Left lung (tissue), 4 donors: ENCODE measurements at regions not wholly inside any gene's neighbourhood (a gene's known extent, or its start where the extent isn't known, plus 50 kb on each side); places are given as distances from the start of the nearest gene placed in this dataset.

ENCODE experiments used
- ATAC-seq: fragments of 200-7000 bp; cut with Tn5 transposase; one replicate; pipeline ENCODE4 v1.9.1; 2020; ENCODE audit warnings: moderate library complexity
- DNase-seq, 4 donors: peaks; one replicate each; pipeline ENCODE4 v3.0.0-alpha.2; 2013 to 2020
- H3K27ac ChIP-seq, 2 donors: fragments of 200-600 bp; sonication (generic) in 1 of 2; one replicate each; pipeline versions ENCODE4 v1.5.0 to v1.8.0; 2020 to 2021
- H3K27me3 ChIP-seq, 2 donors: fragments of 200-600 bp; sonication (generic) in 1 of 2; one replicate each; pipeline versions ENCODE4 v1.5.0 to v1.8.0; 2020 to 2021
- H3K36me3 ChIP-seq, 2 donors: fragments of 200-600 bp; sonication (generic) in 1 of 2; one replicate each; pipeline versions ENCODE4 v1.5.0 to v1.8.0; 2020 to 2021
- H3K4me1 ChIP-seq, 2 donors: fragments of 200-600 bp; one replicate each; pipeline ENCODE4 v1.8.0; 2021
- H3K4me3 ChIP-seq, 2 donors: fragments of 200-600 bp; sonication (generic) in 1 of 2; one replicate each; pipeline versions ENCODE4 v1.5.0 to v1.8.0; 2020 to 2021; ENCODE audit warnings: mild to moderate bottlenecking in 1 of 2
- H3K9me3 ChIP-seq, 2 donors: fragments of 200-600 bp; sonication (generic) in 1 of 2; one replicate each; pipeline versions ENCODE4 v1.5.0 to v1.8.0; 2020 to 2021
- CTCF ChIP-seq, 2 donors: fragments of 200-600 bp; sonication (generic) in 1 of 2; IDR thresholded peaks; one replicate each; pipeline versions ENCODE4 v1.5.0 to v1.8.0; 2021; ENCODE audit warnings: antibody characterized with exemption in 2 of 2
- intact Hi-C, 2 donors: fragments of 100-400 bp; cut with DNase I; formaldehyde crosslinking; loops; one replicate each; pipeline versions ENCODE4 v1.11.2 to v1.14.2; 2022
- donor health status: DM: no; HTN: yes; CAD: no.
- donor health status: DM: no; HTN: no; CAD: no.

- no peak overlapping the region for H3K27ac ChIP-seq
- no peaks in the 10 kb centered on the region for H3K9me3 ChIP-seq
- no peaks in the 10 kb centered on the region for H3K27me3 ChIP-seq
- ATAC-seq (no peak), DNase-seq (no peak)
- H3K36me3 ChIP-seq = no peaks in the 10 kb centered on the region
- H3K4me3 ChIP-seq = no peak overlapping the region
- intact Hi-C loops = no loop called here
- H3K4me1 ChIP-seq = no peaks in the 10 kb centered on the region
- no peak for TF ChIP-seq CTCF (IDR thresholded peaks at IDR 0.05)
Measured at GRCh38 chr2:211127501-211127900, 571.1 kb downstream of the CPS1 start.

GRCh38 chr2:211128287-211128686, 571.9 kb downstream of the CPS1 start:
- H3K27ac ChIP-seq = no peak overlapping the region
- H3K36me3 ChIP-seq = no peaks in the 10 kb centered on the region
- H3K9me3 ChIP-seq = no peaks in the 10 kb centered on the region
- TF ChIP-seq CTCF (IDR thresholded peaks at IDR 0.05) = no peak
- H3K27me3 ChIP-seq = no peaks in the 10 kb centered on the region
- no peak for DNase-seq
- intact Hi-C loops = no loop called here
- no peak overlapping the region for H3K4me3 ChIP-seq
- H3K4me1 ChIP-seq = no peaks in the 10 kb centered on the region
- no peak for ATAC-seq

GRCh38 chr2:211129798-211130197, 573.4 kb downstream of the CPS1 start:
- Histone ChIP-seq H3K27ac (no peak overlapping the region), H3K9me3 (no peaks in the 10 kb centered on the region), H3K27me3 (no peaks in the 10 kb centered on the region), H3K4me3 (no peak overlapping the region), H3K4me1 (no peaks in the 10 kb centered on the region), H3K36me3 (no peaks in the 10 kb centered on the region)
- ATAC-seq (no peak), DNase-seq (no peak)
- intact Hi-C loops = no loop called here
- TF ChIP-seq CTCF (IDR thresholded peaks at IDR 0.05) = no peak

GRCh38 chr2:211132046-211132445, 575.6 kb downstream of the CPS1 start:
- no peaks in the 10 kb centered on the region for H3K4me1 ChIP-seq
- DNase-seq (no peak), ATAC-seq (no peak)
- no peak for TF ChIP-seq CTCF (IDR thresholded peaks at IDR 0.05)
- H3K27ac ChIP-seq = no peak overlapping the region
- H3K4me3 ChIP-seq = no peak overlapping the region
- H3K9me3 ChIP-seq = no peaks in the 10 kb centered on the region
- no peaks in the 10 kb centered on the region for H3K27me3 ChIP-seq
- intact Hi-C loops = no loop called here
- H3K36me3 ChIP-seq = no peaks in the 10 kb centered on the region

GRCh38 chr2:211132573-211132972, 576.2 kb downstream of the CPS1 start:
- no peak overlapping the region for H3K27ac ChIP-seq
- no peaks in the 10 kb centered on the region for H3K36me3 ChIP-seq
- no peaks in the 10 kb centered on the region for H3K4me1 ChIP-seq
- no peak for DNase-seq
- H3K4me3 ChIP-seq = no peak overlapping the region
- intact Hi-C loops = no loop called here
- no peaks in the 10 kb centered on the region for H3K9me3 ChIP-seq
- ATAC-seq = no peak
- no peak for TF ChIP-seq CTCF (IDR thresholded peaks at IDR 0.05)
- no peaks in the 10 kb centered on the region for H3K27me3 ChIP-seq
